GM06990 (cell line): ENCODE measurements at regions not wholly inside any gene's neighbourhood (a gene's known extent, or its start where the extent isn't known, plus 50 kb on each side); places are given as distances from the start of the nearest gene placed in this dataset.

Source experiments
- DNase-seq: peaks from one replicate; pipeline ENCODE4 v3.0.0-alpha.2; 2011; ENCODE audit not compliant: insufficient read length; ENCODE audit errors: extremely low read depth
- H3K27me3 ChIP-seq: replicated peaks from 2 replicates; pipeline ENCODE4 v1.6.0; 2011; ENCODE audit warnings: low read length; ENCODE audit not compliant: control insufficient read depth, insufficient read depth
- H3K36me3 ChIP-seq: 2 replicates; pipeline ENCODE4 v1.5.1; 2011; ENCODE audit warnings: low read length; ENCODE audit not compliant: control insufficient read depth, insufficient read depth
- H3K4me3 ChIP-seq: replicated peaks from 2 replicates; pipeline ENCODE4 v1.5.1; 2011; ENCODE audit warnings: low read depth, mild to moderate bottlenecking, control low read depth, low read length
- CTCF ChIP-seq: IDR thresholded peaks from 2 replicates; pipeline ENCODE4 v1.5.1; 2011; ENCODE audit warnings: low read length, control low read depth, mild to moderate bottlenecking, inconsistent platforms; ENCODE audit not compliant: insufficient read depth, poor library complexity, severe bottlenecking

- peak; percentile 35 for DNase-seq
- Histone ChIP-seq H3K4me3 (peak overlapping the region; percentile 76), H3K27me3 (no peaks in the 10 kb centered on the region), H3K36me3 (peaks cover 12% of the 10 kb centered on the region)
- TF ChIP-seq CTCF, result no peak
Observed at GRCh38 chr15:31228011-31228484, 98.6 kb upstream of the KLF13 start.

- Histone ChIP-seq H3K27me3 (no peaks in the 10 kb centered on the region), H3K36me3 (peaks cover 7% of the 10 kb centered on the region), H3K4me3 (peak overlapping the region; percentile 76)
- DNase-seq, result peak; percentile 85
- TF ChIP-seq CTCF, result peak; percentile 8
Observed at GRCh38 chr15:31228980-31229826, 97.4 kb upstream of the KLF13 start.

- DNase-seq, result peak; percentile 85
- peak overlapping the region; percentile 76 for H3K4me3 ChIP-seq
- no peak for TF ChIP-seq CTCF
- peaks cover under 1% of the 10 kb centered on the region; the same call in 1 of the 2 replicates for H3K36me3 ChIP-seq
- H3K27me3 ChIP-seq, result no peaks in the 10 kb centered on the region
Observed at GRCh38 chr15:31230630-31231485, 95.8 kb upstream of the KLF13 start.

- H3K36me3 ChIP-seq, result no peaks in the 10 kb centered on the region
- H3K4me3 ChIP-seq, result no peak overlapping the region
- no peak for DNase-seq
- TF ChIP-seq CTCF, result no peak
- H3K27me3 ChIP-seq, result no peaks in the 10 kb centered on the region
Observed at GRCh38 chr15:31234815-31235214, 91.8 kb upstream of the KLF13 start.

- no peak overlapping the region for H3K4me3 ChIP-seq
- no peak for TF ChIP-seq CTCF
- no peaks in the 10 kb centered on the region for H3K36me3 ChIP-seq
- no peaks in the 10 kb centered on the region for H3K27me3 ChIP-seq
- DNase-seq, result no peak
Observed at GRCh38 chr15:31235311-31236183, 91.1 kb upstream of the KLF13 start.
